ENCODE measurements at regions not wholly inside any gene's neighbourhood (a gene's known extent, or its start where the extent isn't known, plus 50 kb on each side); places are given as distances from the start of the nearest gene placed in this dataset.

GRCh38 chr10:8229153-8229552, 174.7 kb downstream of the GATA3 start:
- DNase-seq (ENCODE audit: low read depth), result no peak

DNA sequence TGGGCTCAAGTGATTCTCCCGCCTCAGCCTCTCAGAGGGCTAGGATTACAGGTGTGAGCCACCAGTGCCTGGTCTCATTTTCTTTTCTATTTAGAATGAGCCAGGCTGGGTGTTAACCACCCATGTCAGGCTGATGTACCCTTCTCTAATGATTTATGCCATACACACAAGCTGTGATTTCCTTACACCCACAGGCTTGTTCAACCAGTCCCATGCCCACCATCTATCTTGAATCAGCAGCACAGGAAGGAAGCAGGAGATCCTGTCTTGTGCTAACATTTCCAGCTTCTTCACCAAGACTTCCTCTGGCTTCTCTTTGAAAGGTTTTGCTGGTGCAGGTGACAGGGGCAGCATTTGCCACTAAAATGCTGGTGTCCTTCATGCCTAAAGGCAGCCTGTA, 176.4 kb downstream of the GATA3 start:
- DNase-seq (ENCODE audit: low read depth), result no peak

DNA sequence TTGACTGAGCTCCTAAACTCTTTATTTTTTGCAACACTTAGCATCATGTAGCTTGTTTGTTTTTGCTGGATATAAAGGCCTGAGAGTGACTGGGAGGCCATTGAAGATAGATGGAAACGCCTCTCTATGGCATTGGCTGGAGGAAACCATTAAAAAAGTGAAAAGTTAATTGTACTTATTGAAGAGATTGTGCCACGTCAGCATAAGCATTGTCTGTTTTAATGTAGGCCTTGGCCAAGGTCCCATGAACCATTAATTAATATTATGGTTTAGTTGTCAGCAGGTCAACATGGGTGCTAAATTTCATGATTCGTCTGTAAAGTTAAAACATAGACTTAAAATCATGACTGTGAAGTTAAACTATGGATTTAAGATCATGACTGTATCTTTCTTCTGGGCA, 178.6 kb downstream of the GATA3 start:
- no peak for DNase-seq (ENCODE audit: low read depth)

- no peak for DNase-seq (ENCODE audit: low read depth)
Measured at GRCh38 chr10:8233832-8234259, 179.4 kb downstream of the GATA3 start.

DNA sequence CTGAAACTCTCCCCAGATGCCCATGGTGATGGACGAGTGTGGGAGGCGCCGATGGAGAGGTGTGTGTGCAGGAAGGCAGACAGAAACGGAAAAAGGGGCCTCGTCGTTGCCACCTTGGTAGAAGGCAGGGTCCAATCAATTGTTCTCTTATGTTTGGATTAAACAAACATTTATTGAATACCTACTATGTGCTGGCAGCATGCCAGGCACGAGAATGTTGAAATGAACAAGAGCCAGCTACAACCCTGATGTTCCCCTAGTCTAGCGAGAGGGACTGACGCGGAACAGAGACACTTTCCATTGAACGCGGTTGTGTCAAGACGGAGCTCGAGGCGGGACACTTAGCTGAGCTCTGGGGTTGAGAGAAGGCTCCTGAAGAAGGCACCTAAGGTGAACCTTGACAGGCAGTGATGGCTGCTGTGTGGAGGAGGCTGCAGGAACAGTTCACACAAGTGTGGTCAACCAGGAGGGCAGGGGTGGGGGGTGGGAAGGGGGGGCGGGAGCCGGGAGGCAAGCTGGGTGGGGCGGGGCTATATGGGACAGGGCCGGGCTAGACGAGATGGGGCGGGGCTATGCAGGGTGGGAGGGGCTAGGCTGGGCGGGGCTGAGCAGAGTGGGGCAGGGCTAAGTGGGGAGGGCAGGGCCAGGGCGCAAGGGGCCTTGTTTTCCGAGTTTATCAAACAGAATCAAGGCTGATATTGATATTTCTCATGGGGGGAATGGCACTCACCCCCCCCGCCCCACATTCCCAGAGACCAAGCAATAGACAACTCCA, 181.0 kb downstream of the GATA3 start:
- DNase-seq (ENCODE audit: low read depth), result no peak

- no peak for DNase-seq (ENCODE audit: low read depth)
Measured at GRCh38 chr10:8238986-8239385, 184.5 kb downstream of the GATA3 start.

GRCh38 chr10:8240861-8241260, 186.4 kb downstream of the GATA3 start:
- no peak for DNase-seq (ENCODE audit: low read depth)

GRCh38 chr10:8242295-8242872, 187.9 kb downstream of the GATA3 start:
- no peak for DNase-seq (ENCODE audit: low read depth)

- no peak for DNase-seq (ENCODE audit: low read depth)
Measured at GRCh38 chr10:8245131-8245813, 190.8 kb downstream of the GATA3 start.

- no peak for DNase-seq (ENCODE audit: low read depth)
Measured at GRCh38 chr10:8245814-8246142, 191.3 kb downstream of the GATA3 start.

- no peak for DNase-seq (ENCODE audit: low read depth)
Measured at GRCh38 chr10:8246548-8246947, 192.1 kb downstream of the GATA3 start.

- DNase-seq (ENCODE audit: low read depth), result no peak
Measured at GRCh38 chr10:8247191-8247590, 192.7 kb downstream of the GATA3 start.

- no peak for DNase-seq (ENCODE audit: low read depth)
Measured at GRCh38 chr10:8248868-8249267, 194.4 kb downstream of the GATA3 start.

DNA sequence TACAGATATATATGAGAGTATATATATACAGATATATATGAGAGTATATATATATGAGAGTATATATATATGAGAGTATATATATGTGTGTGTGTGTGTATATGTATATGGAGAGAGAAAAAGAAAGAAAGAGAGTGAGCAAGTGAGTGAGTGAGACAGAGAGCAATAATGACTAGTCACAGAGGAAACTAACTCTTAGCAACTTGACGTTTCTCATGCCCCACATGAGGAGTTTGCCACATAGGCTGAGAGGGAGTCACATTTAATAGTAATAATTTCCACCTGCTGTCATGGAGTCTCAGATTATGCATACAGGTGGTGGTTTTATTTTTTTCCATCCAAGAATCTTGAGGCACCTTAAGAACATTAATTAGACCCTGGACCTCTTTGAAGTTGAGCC, 199.9 kb downstream of the GATA3 start:
- DNase-seq (ENCODE audit: low read depth), result no peak

DNA sequence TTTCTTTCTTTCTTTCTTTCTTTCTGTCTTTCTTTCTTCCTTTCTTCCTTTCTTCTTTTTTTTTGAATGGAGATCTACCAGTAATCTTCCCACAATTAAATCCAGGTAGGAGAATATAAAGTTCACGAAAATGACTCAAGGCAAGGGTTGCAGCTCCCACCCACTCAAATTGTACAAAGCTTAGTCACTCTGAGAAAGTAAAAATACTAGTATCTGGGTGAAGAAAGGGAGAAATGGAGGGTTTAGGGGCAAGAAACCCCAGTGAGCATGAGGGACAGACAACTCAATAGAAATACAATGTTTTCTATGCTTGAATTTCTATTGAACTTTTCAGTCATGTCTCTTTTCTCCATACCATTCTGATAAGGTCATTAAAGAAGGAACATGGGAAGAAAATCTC, 200.8 kb downstream of the GATA3 start:
- DNase-seq (ENCODE audit: low read depth), result no peak

DNA sequence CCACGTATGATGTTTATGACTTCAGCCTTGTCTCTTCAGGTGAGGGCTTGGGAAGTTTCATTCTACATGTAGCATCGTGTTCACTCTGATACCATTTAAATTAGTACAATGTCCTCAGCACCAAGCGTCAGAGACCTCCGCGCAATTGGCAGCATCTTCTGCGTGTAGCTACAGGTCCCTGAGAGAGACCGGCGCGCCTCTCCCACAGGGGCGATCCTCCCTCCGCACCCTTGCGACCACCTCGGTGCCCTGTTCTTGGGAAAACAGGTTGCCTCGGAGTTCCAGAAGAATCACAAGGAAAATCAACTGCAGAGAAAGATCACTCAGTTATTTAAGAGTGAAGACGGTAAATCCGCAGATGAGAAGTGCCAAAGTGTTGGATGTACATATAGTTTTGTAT, 206.2 kb downstream of the GATA3 start:
- no peak for DNase-seq (ENCODE audit: low read depth)

GRCh38 chr10:8262317-8262716, 207.8 kb downstream of the GATA3 start:
- DNase-seq (ENCODE audit: low read depth), result no peak

GRCh38 chr10:8269976-8270375, 215.5 kb downstream of the GATA3 start:
- DNase-seq (ENCODE audit: low read depth), result no peak

GRCh38 chr10:8272794-8273425, 218.4 kb downstream of the GATA3 start:
- no peak for DNase-seq (ENCODE audit: low read depth)

- no peak for DNase-seq (ENCODE audit: low read depth)
Measured at GRCh38 chr10:8273749-8274148, 219.3 kb downstream of the GATA3 start.

- no peak for DNase-seq (ENCODE audit: low read depth)
Measured at GRCh38 chr10:8275911-8276310, 221.4 kb downstream of the GATA3 start.

- DNase-seq (ENCODE audit: low read depth), result no peak
Measured at GRCh38 chr10:8278099-8278498, 223.6 kb downstream of the GATA3 start.

DNA sequence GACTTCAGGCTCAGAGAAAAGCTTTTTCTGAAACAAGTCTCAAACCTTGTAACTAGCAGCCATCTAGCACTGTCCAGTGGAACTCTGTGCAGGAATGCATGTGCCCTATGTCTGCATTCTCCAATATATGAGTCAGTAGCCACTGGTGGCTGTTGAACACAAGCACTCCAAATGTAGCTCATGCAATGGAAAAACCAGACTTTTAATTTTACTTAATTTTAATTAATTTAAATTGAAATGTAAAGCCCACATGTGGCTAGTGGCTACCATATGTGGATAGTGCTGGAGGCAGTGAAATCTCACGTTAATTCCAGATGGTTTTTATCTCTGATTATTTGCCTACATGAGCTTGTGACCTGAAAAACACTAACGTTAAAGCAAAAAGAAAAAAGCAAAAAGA, 225.1 kb downstream of the GATA3 start:
- no peak for DNase-seq (ENCODE audit: low read depth)

Measured in activated gamma-delta T cell treated with anti-CD3 and anti-CD28 coated beads, Interleukin-2, amount 50 U/mL, for 16 hours (primary cell).